SIG-M5 treated with dmso at 0.1 percent for 504 hours (cell line): ENCODE measurements at regions not wholly inside any gene's neighbourhood (a gene's known extent, or its start where the extent isn't known, plus 50 kb on each side); places are given as distances from the start of the nearest gene placed in this dataset.

Source experiments
- DNase-seq: peaks from one replicate; lab custom pipeline; 2025; ENCODE audit not compliant: unreplicated experiment; lab: John Stamatoyannopoulos, UW

- DNase-seq = no peak
These were observed 439.2 kb downstream of the SETBP1 start for GRCh38 chr18:45119876-45120275.

GRCh38 chr18:45121146-45121545 is 440.5 kb downstream of the SETBP1 start:
- no peak for DNase-seq

DNA sequence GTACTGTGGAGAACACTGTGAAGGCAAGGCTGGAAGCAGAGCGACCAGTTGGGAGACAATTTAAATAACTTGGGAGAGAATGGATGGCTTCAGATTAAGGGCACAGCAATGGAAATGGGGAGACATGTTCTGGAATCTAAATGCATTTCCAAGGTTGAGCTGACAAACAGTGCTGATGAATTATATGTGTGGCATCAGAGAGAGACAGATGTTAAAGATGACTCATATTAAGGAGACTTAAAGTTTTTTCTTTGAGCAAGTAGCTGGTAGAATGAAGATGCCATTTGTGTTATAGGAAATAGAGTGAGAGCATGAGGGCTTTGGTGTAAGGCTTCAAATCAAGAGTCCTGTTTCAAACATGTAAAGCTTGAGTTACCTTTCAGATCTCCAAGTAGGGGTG is 441.8 kb downstream of the SETBP1 start:
- DNase-seq = no peak

DNA sequence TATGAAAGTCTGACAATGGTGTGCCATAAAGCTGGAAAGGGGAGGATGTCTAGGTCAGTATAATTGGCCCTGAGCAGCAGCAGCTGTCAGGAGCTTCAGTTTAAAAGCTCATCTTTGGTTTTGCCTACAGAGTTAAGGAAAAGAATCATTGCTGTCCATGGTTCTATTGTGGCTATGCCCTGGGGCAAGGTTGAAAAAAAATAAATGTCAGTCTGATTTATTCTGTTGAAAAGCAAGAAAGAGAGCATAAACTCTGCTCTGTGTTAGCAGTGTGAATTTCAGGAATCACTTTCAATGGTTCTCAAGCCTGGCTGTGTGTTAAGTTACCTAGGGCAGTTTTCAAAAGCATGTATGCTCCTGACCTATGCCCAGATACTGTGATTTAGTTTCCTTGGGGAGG is 446.7 kb downstream of the SETBP1 start:
- DNase-seq = no peak

DNA sequence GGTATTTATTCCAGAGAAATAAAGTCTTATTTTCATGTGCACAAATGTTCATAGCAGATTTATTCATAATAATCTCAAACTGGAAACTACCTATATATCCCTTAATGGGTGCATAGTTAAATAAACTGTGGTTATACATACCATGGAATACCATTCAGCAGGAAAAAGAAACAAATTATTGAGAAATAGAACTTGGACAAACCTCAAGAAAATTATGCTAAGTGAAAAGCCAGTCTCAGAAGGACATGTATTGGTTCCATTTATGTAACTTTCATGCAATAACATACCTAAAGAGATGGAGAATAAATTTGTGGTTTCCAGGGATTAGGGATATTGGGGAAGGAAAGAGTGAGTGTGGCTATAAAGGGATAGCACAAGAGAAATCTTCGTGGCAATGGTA is 452.6 kb downstream of the SETBP1 start:
- no peak for DNase-seq

DNA sequence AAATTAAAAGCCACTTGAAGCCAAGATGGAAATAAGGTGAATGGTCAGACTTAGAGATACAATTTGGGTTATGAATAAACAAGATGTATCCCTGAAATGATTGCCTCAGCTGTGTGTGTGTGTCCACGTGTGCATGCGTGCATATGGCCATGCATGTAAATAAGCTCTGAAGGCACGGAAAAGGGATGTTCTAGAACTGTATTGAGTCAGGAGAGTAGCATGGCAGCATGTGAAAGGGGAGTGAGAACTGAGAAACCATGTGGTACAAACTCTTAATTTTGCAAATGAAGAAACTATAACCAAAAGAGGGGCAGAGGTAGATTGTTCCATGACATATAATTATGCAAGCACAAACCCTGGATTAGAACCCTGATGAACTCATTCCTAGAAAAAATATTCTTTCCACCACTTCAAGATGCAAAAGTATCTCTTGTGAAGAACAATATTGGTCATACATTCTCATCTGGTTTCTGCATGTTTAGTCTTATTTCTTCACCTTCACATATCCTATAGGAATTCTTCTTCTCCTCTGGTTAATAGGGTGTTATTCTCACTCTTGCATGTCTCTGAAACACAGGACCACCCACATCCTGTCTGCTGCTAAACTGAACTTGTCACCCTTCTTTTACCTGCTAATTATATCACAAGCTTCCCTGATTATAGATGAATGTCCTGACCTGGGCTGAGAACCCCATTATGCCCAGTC is 455.8 kb downstream of the SETBP1 start:
- DNase-seq = no peak

DNA sequence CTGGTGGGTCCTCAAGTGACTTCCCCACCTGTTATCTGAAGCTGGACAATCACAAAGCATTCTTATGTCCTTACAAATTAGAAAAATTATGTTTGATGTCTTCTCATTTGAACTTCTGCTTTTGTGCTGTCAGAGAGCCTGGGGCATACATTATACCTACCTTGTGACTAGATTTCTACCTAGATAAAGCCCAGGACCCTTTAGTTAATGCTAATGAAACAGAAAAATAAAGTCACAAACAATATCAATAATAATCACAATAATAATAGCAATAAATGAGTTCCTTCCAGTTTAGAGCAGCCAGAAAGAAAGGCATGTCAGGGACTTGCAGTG is 456.4 kb downstream of the SETBP1 start:
- no peak for DNase-seq

DNA sequence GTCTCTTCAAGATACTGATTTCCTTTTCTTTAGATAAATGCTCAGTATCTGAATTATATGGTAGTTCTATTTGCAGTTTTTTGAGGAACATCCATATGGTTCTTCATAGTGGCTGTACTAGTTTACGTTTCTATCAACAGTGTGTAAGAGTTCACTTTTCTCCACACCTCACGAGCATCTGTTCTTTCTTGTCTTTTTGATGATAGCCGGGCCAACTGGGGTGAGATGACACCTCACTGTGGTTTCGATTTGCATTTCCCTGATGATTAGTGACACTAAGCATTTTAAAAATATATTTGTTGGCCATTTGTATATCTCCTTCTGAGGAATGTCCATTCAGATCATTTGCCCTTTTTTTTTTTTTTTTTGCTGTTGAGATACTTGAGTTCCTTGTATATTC is 458.8 kb downstream of the SETBP1 start:
- DNase-seq = no peak

- no peak for DNase-seq
These were observed 462.2 kb downstream of the SETBP1 start for GRCh38 chr18:45142868-45143267.

- no peak for DNase-seq
These were observed 465.6 kb upstream of the SLC14A2 start for GRCh38 chr18:45149712-45150111.

GRCh38 chr18:45151645-45152044 is 463.6 kb upstream of the SLC14A2 start:
- DNase-seq = no peak

- DNase-seq = no peak
These were observed 459.8 kb upstream of the SLC14A2 start for GRCh38 chr18:45155526-45155925.

DNA sequence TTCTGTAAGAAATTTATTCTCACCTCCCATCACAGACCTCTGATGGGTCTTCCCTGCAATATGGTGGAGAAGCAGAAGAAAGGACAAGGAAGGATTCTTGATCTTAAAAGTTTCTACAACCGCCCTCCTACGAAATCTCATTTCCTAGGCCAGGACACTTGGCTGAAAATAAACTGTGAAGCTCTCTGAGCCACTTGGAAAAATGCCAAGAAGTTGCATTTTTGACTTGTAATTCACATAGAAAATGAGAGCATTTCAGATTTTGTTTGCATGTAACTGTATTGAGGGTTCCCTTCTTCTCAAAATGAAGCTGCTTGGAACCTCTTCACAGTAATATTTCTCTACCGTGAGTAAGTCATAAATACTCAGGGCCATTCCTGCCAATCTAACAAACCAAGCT is 458.3 kb upstream of the SLC14A2 start:
- DNase-seq = no peak

DNA sequence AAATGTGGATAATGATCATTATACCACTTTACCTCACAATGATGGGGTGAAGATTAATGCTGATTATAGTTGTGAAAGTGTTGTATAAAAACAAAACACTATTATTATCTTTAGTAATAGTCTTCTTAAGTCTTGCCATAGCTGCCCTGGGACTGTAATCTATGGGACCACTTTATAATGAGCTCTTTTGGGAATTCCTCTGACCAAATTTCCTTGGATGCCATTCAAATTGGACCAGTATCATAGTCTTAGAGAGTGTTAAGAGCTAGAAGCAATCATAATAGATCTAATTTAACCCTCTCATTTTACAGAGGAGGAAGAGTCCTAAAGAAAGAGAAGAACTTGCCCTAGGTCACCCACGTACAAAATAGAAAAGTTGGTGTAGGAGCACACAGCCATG is 457.7 kb upstream of the SLC14A2 start:
- DNase-seq = no peak

DNA sequence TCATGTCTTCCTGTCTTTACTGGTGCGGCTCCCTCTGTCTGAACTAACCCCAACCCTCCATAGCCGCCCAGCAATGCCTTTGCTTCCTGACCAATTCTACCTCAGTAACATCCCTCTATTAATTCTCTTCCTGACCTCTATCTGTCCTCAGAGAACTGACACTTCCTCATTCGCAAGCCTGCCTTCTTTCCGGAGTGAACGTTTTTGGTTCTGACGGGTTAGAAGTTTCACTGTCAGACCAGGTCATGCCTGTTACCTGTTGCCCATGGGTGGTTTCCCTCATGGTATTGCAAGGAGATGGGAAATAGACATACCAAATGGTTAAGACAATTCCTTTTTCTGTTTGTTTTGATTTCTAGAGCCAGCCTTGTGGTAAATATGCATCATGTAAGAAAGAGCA is 453.4 kb upstream of the SLC14A2 start:
- no peak for DNase-seq

DNA sequence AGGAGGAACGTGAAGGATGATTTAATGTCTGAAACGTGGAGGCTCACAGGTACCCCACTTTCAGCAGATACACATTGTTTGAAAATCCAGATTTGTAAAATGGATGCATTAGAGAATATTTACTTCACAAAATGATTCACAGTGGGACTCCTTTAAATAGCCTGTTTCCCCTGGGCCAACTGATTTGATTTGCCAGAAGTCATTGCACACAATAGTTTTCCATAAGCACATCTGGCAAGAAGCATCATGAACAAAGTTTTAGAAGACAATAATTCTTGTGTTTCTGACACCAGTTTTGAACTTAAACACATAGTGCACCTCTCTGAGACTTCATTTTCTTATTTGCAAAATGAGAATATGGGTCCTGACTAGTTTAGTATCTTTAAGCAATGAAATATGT is 451.4 kb upstream of the SLC14A2 start:
- no peak for DNase-seq

DNA sequence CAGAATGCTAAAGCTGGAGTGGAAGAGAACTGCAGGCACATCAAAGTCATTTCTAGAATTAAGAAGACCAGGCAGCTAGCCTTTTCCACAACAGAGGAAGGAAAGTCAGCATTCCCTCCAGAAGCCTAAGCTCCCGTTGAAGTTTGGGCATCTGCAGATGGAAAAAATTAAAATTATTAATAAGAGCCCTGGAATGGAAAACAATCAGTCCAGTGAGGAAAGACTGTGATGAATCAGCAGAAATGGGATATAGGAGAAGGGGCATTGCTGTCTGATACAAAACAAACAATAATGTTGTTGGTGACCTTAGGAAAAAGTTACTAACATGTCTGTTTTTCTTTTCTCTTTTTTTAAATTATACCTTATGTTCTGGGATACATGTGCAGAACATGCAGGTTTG is 450.7 kb upstream of the SLC14A2 start:
- no peak for DNase-seq

- DNase-seq = peak; percentile 28
These were observed 450.0 kb upstream of the SLC14A2 start for GRCh38 chr18:45165176-45165713.

DNA sequence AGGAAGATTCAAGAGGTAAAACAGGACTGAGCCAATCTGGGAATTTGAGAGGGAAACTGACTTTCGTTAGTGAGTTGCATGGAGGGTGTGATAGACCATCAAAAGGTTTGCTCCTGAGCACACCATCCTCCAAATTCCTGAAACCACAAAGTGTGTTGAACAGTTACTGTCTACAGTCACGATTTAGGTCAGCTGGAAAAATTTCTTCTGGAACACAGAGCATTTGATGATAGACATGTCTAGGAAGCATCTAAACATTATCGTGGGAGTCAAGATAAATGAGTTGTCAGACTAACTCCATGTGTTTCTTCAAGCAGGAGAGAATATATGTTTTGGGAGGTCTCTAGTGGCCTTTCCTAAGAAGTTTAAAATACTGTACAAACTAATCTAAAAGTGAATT is 449.4 kb upstream of the SLC14A2 start:
- no peak for DNase-seq

DNA sequence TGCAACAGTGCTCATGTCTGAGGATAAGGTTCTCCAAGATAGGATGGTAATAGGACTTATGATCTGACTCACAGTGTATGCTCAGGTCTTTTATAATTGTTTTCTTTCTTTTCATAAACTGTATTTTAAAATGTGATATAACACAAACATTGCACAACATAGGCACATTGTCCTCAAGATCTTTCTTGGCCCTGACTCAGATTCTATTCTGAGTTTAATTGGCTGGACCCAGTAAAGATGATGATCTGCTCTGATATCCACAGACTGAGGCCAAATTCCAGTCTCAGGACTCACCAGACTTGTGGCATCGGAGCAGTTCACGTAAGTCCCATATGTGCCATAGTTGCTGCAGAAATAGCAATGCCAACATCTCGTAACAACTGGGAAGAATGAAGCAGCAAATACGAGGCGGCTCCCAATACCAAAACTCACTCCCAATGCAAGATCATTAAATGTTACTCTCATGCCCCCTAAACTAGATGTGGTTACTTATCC is 448.9 kb upstream of the SLC14A2 start:
- peak; percentile 10 for DNase-seq

DNA sequence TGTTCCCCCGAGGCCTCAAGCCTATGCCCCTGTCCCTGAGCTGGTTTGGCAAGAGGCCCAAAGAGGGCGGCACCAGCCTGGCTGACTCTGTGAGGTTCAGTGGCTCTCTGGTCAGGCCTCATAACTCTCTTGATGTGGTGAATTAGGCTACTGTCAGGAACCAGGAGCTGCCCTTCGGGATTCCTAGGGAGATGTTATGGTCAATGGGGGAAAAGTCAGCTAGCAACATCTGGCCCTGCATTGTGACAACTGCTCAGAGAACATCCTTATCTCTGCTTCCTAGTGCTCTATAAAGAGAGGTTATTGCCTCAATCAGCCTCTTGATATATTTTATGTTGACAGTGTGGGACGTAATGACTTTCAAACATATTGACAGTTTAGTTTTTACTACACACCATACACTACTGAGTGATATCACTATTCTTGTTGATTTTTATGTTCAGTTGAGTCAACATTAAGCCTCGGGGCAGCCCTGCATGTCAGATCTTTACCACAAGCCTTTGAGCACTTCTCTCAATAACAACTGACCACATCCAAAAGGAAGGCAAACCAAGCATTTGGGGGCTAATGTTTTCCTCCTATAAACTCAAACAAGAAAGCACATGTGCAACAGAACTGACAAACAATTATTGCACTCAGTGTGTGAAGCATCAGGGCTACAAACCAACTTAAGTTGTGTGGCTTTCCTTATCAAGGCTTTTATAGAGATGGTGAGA is 448.3 kb upstream of the SLC14A2 start:
- no peak for DNase-seq

DNA sequence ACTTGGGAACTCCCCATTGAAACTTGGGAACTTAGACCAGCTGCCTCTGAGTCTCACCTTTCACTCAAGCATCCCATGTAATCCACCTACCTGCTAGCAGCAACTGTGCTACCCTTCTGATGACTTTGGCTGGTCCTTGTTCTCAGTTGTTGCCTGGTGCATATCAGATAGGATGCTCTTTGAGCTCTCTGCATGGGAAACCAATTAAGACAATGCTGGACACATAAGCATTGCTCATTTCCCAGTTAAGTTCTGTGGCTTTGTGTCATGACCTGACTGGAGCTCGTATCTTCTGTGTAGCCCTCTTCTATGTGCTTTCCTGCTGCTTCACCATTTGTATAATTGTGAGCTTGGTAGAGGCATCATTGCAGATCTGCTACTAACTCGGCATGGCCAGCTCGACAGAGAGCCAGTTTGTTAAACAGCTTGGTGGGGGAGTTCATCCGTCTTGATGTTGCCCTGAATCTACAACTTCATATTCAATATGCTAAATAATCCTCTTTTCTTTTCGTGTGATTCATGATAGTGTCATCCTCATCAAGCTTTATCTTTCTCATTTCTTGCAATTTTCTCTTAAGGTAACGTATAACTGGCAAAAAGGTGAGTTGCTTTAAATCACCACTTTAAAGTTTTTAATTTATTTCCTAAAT is 447.5 kb upstream of the SLC14A2 start:
- DNase-seq = no peak
